ENCODE measurements at regions not wholly inside any gene's neighbourhood (a gene's known extent, or its start where the extent isn't known, plus 50 kb on each side); places are given as distances from the start of the nearest gene placed in this dataset.
"Not testable (repeated sequence)": the region's sequence is repeated elsewhere in the genome, so short reads cannot be mapped to it uniquely, and the experiment has no call there.

GRCh38 chr7:76129366-76129765, 72.3 kb upstream of the SRRM3 start:
- Histone ChIP-seq H4K20me1 (ENCODE audit: control insufficient read depth, insufficient read depth, low read depth, low read length) (no peaks in the 10 kb centered on the region), H3K4me3 (ENCODE audit: low read length) (no peak overlapping the region), H3K4me1 (ENCODE audit: control insufficient read depth, low read length) (peaks cover 8% of the 10 kb centered on the region), H3K27ac (ENCODE audit: low read depth, low read length) (no peak overlapping the region), H3K9me3 (ENCODE audit: control insufficient read depth, insufficient read depth, low read length) (no peaks in the 10 kb centered on the region), H3K79me2 (ENCODE audit: control insufficient read depth, low read length) (no peaks in the 10 kb centered on the region), H3K27me3 (ENCODE audit: control insufficient read depth, low read length) (0 out of 2 replicates have a peak, but pooled peaks cover 2% of the 10 kb centered on the region), H3F3A (ENCODE audit: control insufficient read depth, insufficient read depth) (no peaks in the 10 kb centered on the region), H3K36me3 (ENCODE audit: control insufficient read depth, low read length) (no peaks in the 10 kb centered on the region), H3K4me2 (ENCODE audit: low read length) (no peak overlapping the region), H3K9me2 (replicated peaks; ENCODE audit: control insufficient read depth, low read length) (no peaks in the 10 kb centered on the region)
- TF ChIP-seq, protein P1, sequence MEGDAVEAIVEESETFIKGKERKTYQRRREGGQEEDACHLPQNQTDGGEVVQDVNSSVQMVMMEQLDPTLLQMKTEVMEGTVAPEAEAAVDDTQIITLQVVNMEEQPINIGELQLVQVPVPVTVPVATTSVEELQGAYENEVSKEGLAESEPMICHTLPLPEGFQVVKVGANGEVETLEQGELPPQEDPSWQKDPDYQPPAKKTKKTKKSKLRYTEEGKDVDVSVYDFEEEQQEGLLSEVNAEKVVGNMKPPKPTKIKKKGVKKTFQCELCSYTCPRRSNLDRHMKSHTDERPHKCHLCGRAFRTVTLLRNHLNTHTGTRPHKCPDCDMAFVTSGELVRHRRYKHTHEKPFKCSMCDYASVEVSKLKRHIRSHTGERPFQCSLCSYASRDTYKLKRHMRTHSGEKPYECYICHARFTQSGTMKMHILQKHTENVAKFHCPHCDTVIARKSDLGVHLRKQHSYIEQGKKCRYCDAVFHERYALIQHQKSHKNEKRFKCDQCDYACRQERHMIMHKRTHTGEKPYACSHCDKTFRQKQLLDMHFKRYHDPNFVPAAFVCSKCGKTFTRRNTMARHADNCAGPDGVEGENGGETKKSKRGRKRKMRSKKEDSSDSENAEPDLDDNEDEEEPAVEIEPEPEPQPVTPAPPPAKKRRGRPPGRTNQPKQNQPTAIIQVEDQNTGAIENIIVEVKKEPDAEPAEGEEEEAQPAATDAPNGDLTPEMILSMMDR (IDR thresholded peaks at IDR 0.05; ENCODE audit: low read depth, low read length, poor library complexity, severe bottlenecking), result no peak
- TF ChIP-seq EZH2phosphoT487 (IDR thresholded peaks at IDR 0.05; ENCODE audit: borderline replicate concordance, low read length), result no peak

DNA sequence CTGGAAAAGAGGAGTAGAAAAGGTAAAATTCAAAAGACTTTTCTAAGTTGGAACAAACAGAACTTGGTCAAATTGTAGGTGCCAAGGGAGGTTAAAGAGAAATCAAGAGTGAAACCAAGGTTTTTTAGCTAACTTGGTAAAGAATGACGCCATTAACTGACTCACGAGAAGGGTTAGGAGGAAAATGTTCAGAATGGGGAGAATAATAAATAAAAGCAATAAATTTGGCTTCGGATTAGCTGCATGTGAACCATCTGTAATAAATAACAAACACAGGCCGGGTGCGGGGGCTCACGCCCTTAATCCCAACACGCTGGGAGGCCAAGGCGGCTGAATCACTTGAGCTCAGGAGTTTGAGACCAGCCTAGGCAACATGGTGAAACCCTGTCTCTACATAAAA, 71.9 kb upstream of the SRRM3 start:
- Histone ChIP-seq H3K36me3 (ENCODE audit: control insufficient read depth, low read length) (no peaks in the 10 kb centered on the region), H3K4me3 (ENCODE audit: low read length) (no peak overlapping the region), H3K27ac (ENCODE audit: low read depth, low read length) (no peak overlapping the region), H3K79me2 (ENCODE audit: control insufficient read depth, low read length) (no peaks in the 10 kb centered on the region), H3F3A (ENCODE audit: control insufficient read depth, insufficient read depth) (no peaks in the 10 kb centered on the region), H3K9me3 (ENCODE audit: control insufficient read depth, insufficient read depth, low read length) (no peaks in the 10 kb centered on the region), H3K4me2 (ENCODE audit: low read length) (no peak overlapping the region), H3K27me3 (ENCODE audit: control insufficient read depth, low read length) (0 out of 2 replicates have a peak, but pooled peaks cover 2% of the 10 kb centered on the region), H3K4me1 (ENCODE audit: control insufficient read depth, low read length) (peaks cover 8% of the 10 kb centered on the region), H3K9me2 (replicated peaks; ENCODE audit: control insufficient read depth, low read length) (no peaks in the 10 kb centered on the region), H4K20me1 (ENCODE audit: control insufficient read depth, insufficient read depth, low read depth, low read length) (no peaks in the 10 kb centered on the region)
- no peak for TF ChIP-seq EZH2phosphoT487 (IDR thresholded peaks at IDR 0.05; ENCODE audit: borderline replicate concordance, low read length)
- TF ChIP-seq, protein P1 (IDR thresholded peaks at IDR 0.05; ENCODE audit: low read depth, low read length, poor library complexity, severe bottlenecking), result no peak

DNA sequence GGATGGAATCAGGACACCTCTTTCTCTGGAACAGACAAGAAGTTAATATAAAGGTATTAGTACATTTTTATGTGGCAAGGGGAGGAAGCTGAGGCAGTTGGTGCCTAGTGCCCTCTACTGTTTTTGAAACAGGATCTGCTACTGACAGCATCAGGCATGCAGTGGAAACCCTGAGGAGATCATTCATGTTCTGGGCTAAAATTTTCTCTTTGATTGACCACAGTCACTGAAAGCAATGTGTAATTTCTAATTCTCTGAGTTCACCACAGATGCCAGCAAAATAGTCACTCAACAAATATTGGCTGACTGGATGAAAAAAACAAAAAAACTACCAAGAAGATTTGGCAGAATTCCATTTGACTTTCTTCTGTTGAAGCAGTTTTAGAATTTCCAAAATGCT, 71.0 kb upstream of the SRRM3 start:
- not testable (repeated sequence) for H3K4me1 ChIP-seq (ENCODE audit: control insufficient read depth, low read length); H3K4me3 ChIP-seq (ENCODE audit: low read length); H3K9me2 ChIP-seq (replicated peaks; ENCODE audit: control insufficient read depth, low read length); H3K36me3 ChIP-seq (ENCODE audit: control insufficient read depth, low read length); H3F3A ChIP-seq (ENCODE audit: control insufficient read depth, insufficient read depth); H3K27ac ChIP-seq (ENCODE audit: low read depth, low read length); H4K20me1 ChIP-seq (ENCODE audit: control insufficient read depth, insufficient read depth, low read depth, low read length); H3K9me3 ChIP-seq (ENCODE audit: control insufficient read depth, insufficient read depth, low read length); H3K27me3 ChIP-seq (ENCODE audit: control insufficient read depth, low read length); H3K4me2 ChIP-seq (ENCODE audit: low read length); H3K79me2 ChIP-seq (ENCODE audit: control insufficient read depth, low read length)
- TF ChIP-seq, protein P1 (IDR thresholded peaks at IDR 0.05; ENCODE audit: low read depth, low read length, poor library complexity, severe bottlenecking), result peak; percentile 50

DNA sequence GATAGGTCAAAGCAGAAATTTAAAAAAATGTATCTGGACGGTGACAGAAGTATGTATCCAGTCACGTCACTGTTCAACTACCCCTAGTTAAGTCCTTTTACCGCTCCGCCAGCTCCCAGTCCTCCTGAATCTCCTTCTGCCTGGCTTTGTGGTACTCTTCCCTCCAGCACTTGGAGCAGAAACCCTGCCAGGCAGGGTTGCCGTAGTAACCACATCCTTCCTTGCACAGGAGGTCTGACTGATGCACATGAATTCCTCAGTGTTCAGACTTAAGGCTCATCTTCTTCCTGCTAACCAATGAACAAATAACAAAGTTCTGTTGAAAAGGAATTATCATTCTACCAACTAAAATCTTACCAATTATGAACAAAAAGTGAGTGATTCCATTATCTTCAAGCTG, 69.8 kb upstream of the SRRM3 start:
- H3K4me2 ChIP-seq (ENCODE audit: low read length); H3F3A ChIP-seq (ENCODE audit: control insufficient read depth, insufficient read depth); H3K9me2 ChIP-seq (replicated peaks; ENCODE audit: control insufficient read depth, low read length): not testable (repeated sequence)

More for the DNA sequence above, 69.8 kb upstream of the SRRM3 start:
- not testable (repeated sequence) for H3K4me3 ChIP-seq (ENCODE audit: low read length); H3K4me1 ChIP-seq (ENCODE audit: control insufficient read depth, low read length); H3K9me3 ChIP-seq (ENCODE audit: control insufficient read depth, insufficient read depth, low read length); H3K79me2 ChIP-seq (ENCODE audit: control insufficient read depth, low read length); H3K27me3 ChIP-seq (ENCODE audit: control insufficient read depth, low read length); H3K27ac ChIP-seq (ENCODE audit: low read depth, low read length); H4K20me1 ChIP-seq (ENCODE audit: control insufficient read depth, insufficient read depth, low read depth, low read length); H3K36me3 ChIP-seq (ENCODE audit: control insufficient read depth, low read length)

All from DOHH2 (cell line).